Fibroblast of lung (primary cell): ENCODE measurements at regions not wholly inside any gene's neighbourhood (a gene's known extent, or its start where the extent isn't known, plus 50 kb on each side); places are given as distances from the start of the nearest gene placed in this dataset.
"Not testable (repeated sequence)": the region's sequence is repeated elsewhere in the genome, so short reads cannot be mapped to it uniquely, and the experiment has no call there.

Experiments used
- DNase-seq, 2 donors: peaks; one replicate each; pipeline versions ENCODE4 v3.0.0 to v3.0.0-alpha.2; 2010; ENCODE audit warnings: low read depth in 2 of 2
- H2AFZ ChIP-seq: 2 replicates; pipeline ENCODE4 v1.5.1; 2012; ENCODE audit warnings: low read length, control low read depth, inconsistent platforms
- H3K27ac ChIP-seq: 2 replicates; pipeline ENCODE4 v1.5.1; 2011; ENCODE audit warnings: low read length, control low read depth; ENCODE audit not compliant: insufficient read depth
- H3K27me3 ChIP-seq: 2 replicates; pipeline ENCODE4 v1.5.1; 2011; ENCODE audit warnings: mild to moderate bottlenecking, low read length; ENCODE audit not compliant: control insufficient read depth, insufficient read depth
- H3K36me3 ChIP-seq: 2 replicates; pipeline ENCODE4 v1.5.1; 2011; ENCODE audit warnings: low read length; ENCODE audit not compliant: control insufficient read depth, insufficient read depth
- H3K4me1 ChIP-seq: 2 replicates; pipeline ENCODE4 v1.5.1; 2011; ENCODE audit warnings: low read length; ENCODE audit not compliant: control insufficient read depth, insufficient read depth; ENCODE audit errors: extremely low read depth
- H3K4me2 ChIP-seq: 2 replicates; pipeline ENCODE4 v1.5.1; 2011; ENCODE audit warnings: low read length, control low read depth; ENCODE audit not compliant: insufficient read depth; ENCODE audit errors: extremely low read depth
- H3K4me3 ChIP-seq, 4 experiments: fragments of 200-600 bp in 1 of 4; sonication (generic) in 1 of 4; replicated peaks in 1 of 4; 2 replicates each; pipeline ENCODE4 v1.5.1; 2011 to 2016; ENCODE audit warnings: low read length in 4 of 4, low read depth in 3 of 4, mild to moderate bottlenecking in 3 of 4, control low read depth in 2 of 4, inconsistent platforms in 1 of 4, mixed read lengths in 1 of 4; ENCODE audit not compliant: insufficient read depth in 1 of 4; ENCODE audit errors: control extremely low read depth in 1 of 4
- H3K79me2 ChIP-seq: 2 replicates; pipeline ENCODE4 v1.5.1; 2012; ENCODE audit warnings: mild to moderate bottlenecking, low read length, inconsistent platforms; ENCODE audit not compliant: control insufficient read depth, insufficient read depth
- H3K9ac ChIP-seq: 2 replicates; pipeline ENCODE4 v1.5.1; 2011; ENCODE audit warnings: mild to moderate bottlenecking, low read length, control low read depth; ENCODE audit not compliant: insufficient read depth
- H3K9me3 ChIP-seq: 2 replicates; pipeline ENCODE4 v1.5.1; 2012; ENCODE audit warnings: low read depth, low read length; ENCODE audit not compliant: control insufficient read depth, insufficient read depth
- H4K20me1 ChIP-seq: 2 replicates; pipeline ENCODE4 v1.5.1; 2011; ENCODE audit warnings: low read length; ENCODE audit not compliant: control insufficient read depth, insufficient read depth; ENCODE audit errors: extremely low read depth
- CTCF ChIP-seq, 2 donors: IDR thresholded peaks in 1 of 2; conservative IDR thresholded peaks in 1 of 2; 1 replicate in 1 of 2; 2 replicates in 1 of 2; pipeline ENCODE4 v1.5.1; 2011 to 2012; ENCODE audit warnings: low read length in 2 of 2, control low read depth in 1 of 2, inconsistent platforms in 1 of 2, low read depth in 1 of 2, mild to moderate bottlenecking in 1 of 2
- EZH2 ChIP-seq: IDR thresholded peaks from 2 replicates; pipeline ENCODE4 v1.5.1; 2012; ENCODE audit warnings: low read length, control low read depth, mild to moderate bottlenecking; ENCODE audit errors: missing control alignments

DNA sequence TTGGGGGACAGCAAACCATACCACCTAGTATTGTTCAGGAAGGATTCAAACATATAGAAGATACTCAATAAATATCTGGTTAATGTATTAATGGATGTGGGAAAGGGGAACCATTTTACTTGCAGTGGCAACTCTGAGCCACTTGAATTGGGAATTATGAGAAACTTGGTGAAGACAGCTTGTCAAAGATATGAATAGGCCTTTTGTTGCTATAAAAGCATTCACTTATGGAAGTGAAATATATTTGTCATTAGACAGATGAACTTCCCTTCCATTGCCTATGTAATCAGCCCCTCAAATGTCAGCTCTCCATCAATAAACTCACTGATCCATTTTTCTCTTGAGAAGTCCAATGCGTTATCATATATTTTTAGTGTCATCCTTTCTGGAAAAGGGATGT lies 56.1 kb downstream of the GPR85 start:
- Histone ChIP-seq H3K9me3 (no peaks in the 10 kb centered on the region), H4K20me1 (no peaks in the 10 kb centered on the region), H3K9ac (no peak overlapping the region), H3K79me2 (no peaks in the 10 kb centered on the region), H3K4me3 (no peak overlapping the region), H2AFZ (no peak overlapping the region), H3K4me1 (no peaks in the 10 kb centered on the region), H3K27ac (no peak overlapping the region), H3K4me2 (no peak overlapping the region), H3K27me3 (no peaks in the 10 kb centered on the region), H3K36me3 (no peaks in the 10 kb centered on the region)
- TF ChIP-seq CTCF (conservative IDR thresholded peaks at IDR 0.05 in 1 of 2, IDR thresholded peaks at IDR 0.05 in 1 of 2; ENCODE audit: low read depth in 1 of 2, low read length in 2 of 2) (no peak), EZH2 (no peak)
- DNase-seq: no peak

- H3K36me3 ChIP-seq: no peaks in the 10 kb centered on the region
- no peak overlapping the region for H2AFZ ChIP-seq
- no peaks in the 10 kb centered on the region for H3K4me1 ChIP-seq
- no peaks in the 10 kb centered on the region for H4K20me1 ChIP-seq
- H3K27ac ChIP-seq: no peak overlapping the region
- TF ChIP-seq CTCF (conservative IDR thresholded peaks at IDR 0.05 in 1 of 2, IDR thresholded peaks at IDR 0.05 in 1 of 2; ENCODE audit: low read depth in 1 of 2, low read length in 2 of 2) (no peak), EZH2 (no peak)
- H3K4me2 ChIP-seq: no peak overlapping the region
- peak in 1 of 2 donors; percentile 47 for DNase-seq
- H3K9me3 ChIP-seq: no peaks in the 10 kb centered on the region
- H3K79me2 ChIP-seq: no peaks in the 10 kb centered on the region
- no peaks in the 10 kb centered on the region for H3K27me3 ChIP-seq
- no peak overlapping the region for H3K9ac ChIP-seq
- no peak overlapping the region for H3K4me3 ChIP-seq
Observed at GRCh38 chr7:113026941-113027340, 59.7 kb downstream of the GPR85 start.

GRCh38 chr7:113017144-113017857 lies 69.3 kb downstream of the GPR85 start:
- H3K9me3 ChIP-seq, H3K4me1 ChIP-seq, H3K4me3 ChIP-seq, H3K9ac ChIP-seq, H4K20me1 ChIP-seq, DNase-seq, H3K79me2 ChIP-seq, H3K27me3 ChIP-seq, H3K27ac ChIP-seq, H2AFZ ChIP-seq, H3K36me3 ChIP-seq, H3K4me2 ChIP-seq: not testable (repeated sequence)
